ENCODE measurements at regions not wholly inside any gene's neighbourhood (a gene's known extent, or its start where the extent isn't known, plus 50 kb on each side); places are given as distances from the start of the nearest gene placed in this dataset.

- Histone ChIP-seq H3K4me1 (no peaks in the 10 kb centered on the region), H3K36me3 (ENCODE audit: control insufficient read depth, insufficient read depth, low read length) (no peaks in the 10 kb centered on the region), H3K4me3 (ENCODE audit: low read depth, low read length) (no peak overlapping the region), H3K27me3 (replicated peaks; ENCODE audit: control insufficient read depth, insufficient read depth, low read length) (no peaks in the 10 kb centered on the region; the same call in 1 of the 2 replicates), H3K9me3 (no peaks in the 10 kb centered on the region)
- no peaks in the 10 kb centered on the region for H3K4me1 Mint-ChIP-seq (ENCODE audit: low read depth, unreplicated experiment)
- no peak overlapping the region for H3K27ac Mint-ChIP-seq (ENCODE audit: unreplicated experiment)
- no peaks in the 10 kb centered on the region for H3K9me3 Mint-ChIP-seq (ENCODE audit: unreplicated experiment)
- H3K4me3 Mint-ChIP-seq (ENCODE audit: unreplicated experiment): no peak overlapping the region
- DNase-seq: no peak
- TF ChIP-seq CTCF (IDR thresholded peaks at IDR 0.05; ENCODE audit: insufficient read depth in 1 of 2, low read depth in 1 of 2, low read length in 1 of 2, severe bottlenecking in 1 of 2, unreplicated experiment in 1 of 2): no peak
- H3K36me3 Mint-ChIP-seq (ENCODE audit: insufficient read depth, unreplicated experiment): no peaks in the 10 kb centered on the region
- intact Hi-C loops (cut with micrococcal nuclease; ENCODE audit: unreplicated experiment): no loop called here
- no TSS peak for BruUV-seq (replicated peaks)
- H3K27me3 Mint-ChIP-seq (ENCODE audit: insufficient read depth, unreplicated experiment): no peaks in the 10 kb centered on the region
- ChIA-PET POLR2A (no interaction called here), CTCF (no interaction called here)
Observed at GRCh38 chr1:199758626-199759255, 268.8 kb upstream of the NR5A2 start.

GRCh38 chr1:199759268-199759730, 268.2 kb upstream of the NR5A2 start:
- intact Hi-C loops (cut with micrococcal nuclease; ENCODE audit: unreplicated experiment): no loop called here
- H3K9me3 Mint-ChIP-seq (ENCODE audit: unreplicated experiment): no peaks in the 10 kb centered on the region
- Histone ChIP-seq H3K4me1 (no peaks in the 10 kb centered on the region), H3K36me3 (ENCODE audit: control insufficient read depth, insufficient read depth, low read length) (no peaks in the 10 kb centered on the region), H3K4me3 (ENCODE audit: low read depth, low read length) (no peak overlapping the region), H3K9me3 (no peaks in the 10 kb centered on the region), H3K27me3 (replicated peaks; ENCODE audit: control insufficient read depth, insufficient read depth, low read length) (no peaks in the 10 kb centered on the region; the same call in 1 of the 2 replicates)
- H3K27ac Mint-ChIP-seq (ENCODE audit: unreplicated experiment): no peak overlapping the region
- H3K27me3 Mint-ChIP-seq (ENCODE audit: insufficient read depth, unreplicated experiment): no peaks in the 10 kb centered on the region
- POLR2A ChIA-PET: no interaction called here
- no peaks in the 10 kb centered on the region for H3K4me1 Mint-ChIP-seq (ENCODE audit: low read depth, unreplicated experiment)
- DNase-seq: no peak
- BruUV-seq (replicated peaks): no TSS peak
- CTCF ChIA-PET: no interaction called here
- TF ChIP-seq CTCF (IDR thresholded peaks at IDR 0.05; ENCODE audit: insufficient read depth in 1 of 2, low read depth in 1 of 2, low read length in 1 of 2, severe bottlenecking in 1 of 2, unreplicated experiment in 1 of 2): no peak
- no peaks in the 10 kb centered on the region for H3K36me3 Mint-ChIP-seq (ENCODE audit: insufficient read depth, unreplicated experiment)
- no peak overlapping the region for H3K4me3 Mint-ChIP-seq (ENCODE audit: unreplicated experiment)

- Mint-ChIP-seq H3K36me3 (ENCODE audit: insufficient read depth, unreplicated experiment) (no peaks in the 10 kb centered on the region), H3K4me1 (ENCODE audit: low read depth, unreplicated experiment) (no peaks in the 10 kb centered on the region), H3K27ac (ENCODE audit: unreplicated experiment) (no peak overlapping the region), H3K27me3 (ENCODE audit: insufficient read depth, unreplicated experiment) (no peaks in the 10 kb centered on the region), H3K4me3 (ENCODE audit: unreplicated experiment) (no peak overlapping the region), H3K9me3 (ENCODE audit: unreplicated experiment) (peaks cover 18% of the 10 kb centered on the region)
- ChIA-PET POLR2A (no interaction called here), CTCF (no interaction called here)
- 0 out of 2 replicates have a peak, but pooled peaks cover 4% of the 10 kb centered on the region for H3K9me3 ChIP-seq
- TF ChIP-seq CTCF (IDR thresholded peaks at IDR 0.05; ENCODE audit: insufficient read depth in 1 of 2, low read depth in 1 of 2, low read length in 1 of 2, severe bottlenecking in 1 of 2, unreplicated experiment in 1 of 2): no peak
- no peaks in the 10 kb centered on the region for H3K36me3 ChIP-seq (ENCODE audit: control insufficient read depth, insufficient read depth, low read length)
- no peak for DNase-seq
- H3K27me3 ChIP-seq (replicated peaks; ENCODE audit: control insufficient read depth, insufficient read depth, low read length): no peaks in the 10 kb centered on the region; the same call in 1 of the 2 replicates
- intact Hi-C loops (cut with micrococcal nuclease; ENCODE audit: unreplicated experiment): no loop called here
- H3K4me3 ChIP-seq (ENCODE audit: low read depth, low read length): no peak overlapping the region
- no TSS peak for BruUV-seq (replicated peaks)
- H3K4me1 ChIP-seq: no peaks in the 10 kb centered on the region
Observed at GRCh38 chr1:199762572-199762971, 264.9 kb upstream of the NR5A2 start.

All from Caco-2 (cell line).